ENCODE measurements at regions not wholly inside any gene's neighbourhood (a gene's known extent, or its start where the extent isn't known, plus 50 kb on each side); places are given as distances from the start of the nearest gene placed in this dataset.

GRCh38 chr20:7275645-7276237, 508.3 kb downstream of the BMP2 start:
- TF ChIP-seq CTCF (IDR thresholded peaks at IDR 0.05; ENCODE audit: low read depth, low read length), result no peak
- no peak for DNase-seq (ENCODE audit: low read depth, low spot score)
- POLR2A ChIA-PET, result no interaction called here
- no peaks in the 10 kb centered on the region for H3K27me3 ChIP-seq (ENCODE audit: control insufficient read depth, insufficient read depth, low read length)
- H3K9me3 ChIP-seq (ENCODE audit: control insufficient read depth, insufficient read depth, low read length), result no peaks in the 10 kb centered on the region
- CTCF ChIA-PET, result interaction anchor here (1.5 kb wide), 1 partner anchor 10 kb away, joined by 4 read pairs; no protein-coding TSS in a partner anchor
- H3K27ac ChIP-seq (ENCODE audit: low read depth, low read length), result no peak overlapping the region
- no peak overlapping the region for H3K4me3 ChIP-seq (ENCODE audit: low read depth, low read length)

DNA sequence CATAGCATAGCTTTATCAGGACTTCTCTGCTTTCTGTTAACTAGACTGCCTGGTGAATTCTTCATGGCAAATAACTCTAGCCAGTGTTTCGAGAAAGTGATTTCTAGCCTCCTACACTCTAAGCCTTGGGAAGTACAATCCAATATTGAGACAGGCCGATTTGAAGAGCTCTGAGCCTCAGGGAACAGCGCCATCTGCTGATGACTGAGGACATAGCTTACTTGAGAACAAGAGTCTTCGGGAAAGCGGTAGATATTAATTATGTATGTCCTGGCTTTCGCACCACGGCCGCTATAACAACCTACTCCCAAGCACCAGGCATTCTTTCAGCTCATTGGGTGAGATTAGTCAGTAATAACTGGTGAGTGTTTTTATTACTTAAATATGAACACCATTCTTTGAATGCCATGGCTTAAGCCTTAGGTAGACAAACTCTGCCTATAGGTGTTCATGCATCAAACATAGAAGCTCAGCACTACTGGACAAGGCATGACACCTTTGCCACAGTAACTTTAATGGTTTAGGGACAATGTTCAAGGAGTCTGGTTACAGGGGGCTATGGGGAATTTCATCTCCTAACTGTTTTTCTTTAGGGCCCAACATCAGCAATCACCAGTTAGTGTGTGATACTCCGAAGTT, 518.6 kb downstream of the BMP2 start:
- no peaks in the 10 kb centered on the region for H3K9me3 ChIP-seq (ENCODE audit: control insufficient read depth, insufficient read depth, low read length)
- H3K27me3 ChIP-seq (ENCODE audit: control insufficient read depth, insufficient read depth, low read length), result no peaks in the 10 kb centered on the region
- TF ChIP-seq CTCF (IDR thresholded peaks at IDR 0.05; ENCODE audit: low read depth, low read length), result peak; percentile 84
- ChIA-PET POLR2A (no interaction called here), CTCF (interaction anchor here (0.5 to 2.9 kb wide), 35 partner anchors 9 to 1437 kb away, joined by 3 to 25 read pairs (median 4); no protein-coding TSS in a partner anchor)
- no peak overlapping the region for H3K4me3 ChIP-seq (ENCODE audit: low read depth, low read length)
- DNase-seq (ENCODE audit: low read depth, low spot score), result peak; percentile 23
- no peak overlapping the region for H3K27ac ChIP-seq (ENCODE audit: low read depth, low read length)

GRCh38 chr20:7291323-7291943, 523.9 kb downstream of the BMP2 start:
- H3K27me3 ChIP-seq (ENCODE audit: control insufficient read depth, insufficient read depth, low read length), result no peaks in the 10 kb centered on the region
- H3K9me3 ChIP-seq (ENCODE audit: control insufficient read depth, insufficient read depth, low read length), result no peaks in the 10 kb centered on the region
- POLR2A ChIA-PET, result no interaction called here
- no peak for DNase-seq (ENCODE audit: low read depth, low spot score)
- no peak overlapping the region for H3K27ac ChIP-seq (ENCODE audit: low read depth, low read length)
- CTCF ChIA-PET, result no interaction called here
- no peak overlapping the region for H3K4me3 ChIP-seq (ENCODE audit: low read depth, low read length)
- no peak for TF ChIP-seq CTCF (IDR thresholded peaks at IDR 0.05; ENCODE audit: low read depth, low read length)

DNA sequence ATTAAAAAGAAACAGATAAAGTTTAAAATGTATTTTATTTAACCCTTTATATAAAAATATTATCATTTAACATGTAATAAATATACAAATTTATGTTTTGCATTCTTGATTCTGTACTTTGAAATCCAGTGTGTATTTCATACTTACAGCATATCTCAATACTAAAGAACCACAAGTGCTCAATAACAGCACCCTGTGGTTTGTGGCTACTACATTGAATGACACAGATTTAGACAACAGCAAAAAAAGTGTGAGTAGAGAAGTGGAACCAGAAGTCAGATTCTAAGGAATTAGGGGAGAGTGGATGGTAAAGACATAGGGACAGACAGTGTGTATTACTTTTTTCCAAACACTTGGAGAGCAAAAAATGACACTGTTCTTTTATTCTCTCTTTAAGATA, 524.5 kb downstream of the BMP2 start:
- Histone ChIP-seq H3K4me3 (ENCODE audit: low read depth, low read length) (no peak overlapping the region), H3K9me3 (ENCODE audit: control insufficient read depth, insufficient read depth, low read length) (no peaks in the 10 kb centered on the region), H3K27ac (ENCODE audit: low read depth, low read length) (no peak overlapping the region), H3K27me3 (ENCODE audit: control insufficient read depth, insufficient read depth, low read length) (no peaks in the 10 kb centered on the region)
- CTCF ChIA-PET, result no interaction called here
- TF ChIP-seq CTCF (IDR thresholded peaks at IDR 0.05; ENCODE audit: low read depth, low read length), result no peak
- POLR2A ChIA-PET, result no interaction called here
- DNase-seq (ENCODE audit: low read depth, low spot score), result no peak

- Histone ChIP-seq H3K9me3 (ENCODE audit: control insufficient read depth, insufficient read depth, low read length) (no peaks in the 10 kb centered on the region), H3K27me3 (ENCODE audit: control insufficient read depth, insufficient read depth, low read length) (no peaks in the 10 kb centered on the region), H3K4me3 (ENCODE audit: low read depth, low read length) (no peak overlapping the region), H3K27ac (ENCODE audit: low read depth, low read length) (no peak overlapping the region)
- DNase-seq (ENCODE audit: low read depth, low spot score), result no peak
- no peak for TF ChIP-seq CTCF (IDR thresholded peaks at IDR 0.05; ENCODE audit: low read depth, low read length)
- ChIA-PET POLR2A (no interaction called here), CTCF (interaction anchor here (2.0 kb wide), 1 partner anchor 9 kb away, joined by 4 read pairs; no protein-coding TSS in a partner anchor)
Observed at GRCh38 chr20:7294816-7295360, 527.4 kb downstream of the BMP2 start.
